Neural crest cell (in vitro differentiated cells): ENCODE measurements at regions not wholly inside any gene's neighbourhood (a gene's known extent, or its start where the extent isn't known, plus 50 kb on each side); places are given as distances from the start of the nearest gene placed in this dataset.

ENCODE experiments used
- DNase-seq: peaks from one replicate; pipeline ENCODE4 v3.0.0; 2021; ENCODE audit warnings: low read depth, mixed read lengths, low spot score
- H3K27ac Mint-ChIP-seq: one replicate; pipeline ENCODE4 v1.8.0; 2021; ENCODE audit warnings: mild to moderate bottlenecking, mixed read lengths; ENCODE audit not compliant: unreplicated experiment
- H3K27me3 Mint-ChIP-seq: 2 replicates; pipeline ENCODE4 v1.8.0; 2021; ENCODE audit warnings: low read depth, mild to moderate bottlenecking, mixed read lengths
- H3K36me3 Mint-ChIP-seq: 2 replicates; pipeline ENCODE4 v1.8.0; 2021; ENCODE audit warnings: low read depth, mild to moderate bottlenecking, mixed read lengths
- H3K4me1 Mint-ChIP-seq: 2 replicates; pipeline ENCODE4 v1.8.0; 2021; ENCODE audit warnings: mixed read lengths
- H3K4me3 Mint-ChIP-seq: one replicate; pipeline ENCODE4 v1.8.0; 2021; ENCODE audit warnings: mild to moderate bottlenecking, mixed read lengths
- H3K9me3 Mint-ChIP-seq: 2 replicates; pipeline ENCODE4 v1.8.0; 2021; ENCODE audit warnings: mixed read lengths
- TF ChIP-seq, protein P1 (sequence below): fragments of 200-600 bp; sonication (generic); conservative IDR thresholded peaks from 2 replicates; pipeline ENCODE4 v1.5.0; 2021; ENCODE audit warnings: antibody characterized with exemption, mild to moderate bottlenecking

DNA sequence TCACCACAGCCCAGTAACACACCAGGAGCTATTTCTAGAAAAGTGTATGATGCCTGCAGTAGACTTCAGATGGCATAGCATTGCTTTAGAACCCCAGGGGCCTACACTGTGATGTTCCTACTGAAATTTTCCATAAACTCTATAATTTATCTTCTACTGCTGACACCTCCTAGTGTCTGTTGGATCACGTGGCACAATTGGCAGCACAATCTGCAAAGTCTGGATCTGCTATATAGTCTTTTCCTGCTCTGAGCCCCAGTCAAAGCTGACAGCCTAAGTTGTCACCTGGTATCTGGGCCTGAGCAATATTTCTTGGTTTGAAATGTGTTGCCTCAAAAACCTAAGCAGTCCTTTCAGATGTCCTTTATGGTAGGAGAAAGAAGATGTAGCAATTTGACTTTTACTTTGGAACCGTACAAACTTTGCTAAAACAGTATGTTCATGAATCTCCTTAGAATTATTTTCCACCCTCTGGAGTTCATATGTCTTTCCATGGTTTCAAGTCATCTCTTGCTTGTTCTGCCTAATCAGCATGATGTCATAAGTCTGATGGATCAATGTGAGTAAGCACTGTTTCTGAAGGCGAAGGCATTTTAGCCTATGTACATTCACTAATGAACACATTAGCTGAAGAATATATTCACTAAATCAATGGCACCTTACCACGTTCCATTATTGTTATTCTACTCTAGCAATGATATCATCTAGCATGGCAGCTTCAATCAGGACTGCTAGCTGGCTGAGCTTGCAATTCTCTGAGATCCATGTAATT is 536.5 kb upstream of the NBEA start:
- H3K36me3 Mint-ChIP-seq: no peaks in the 10 kb centered on the region
- H3K4me1 Mint-ChIP-seq: no peaks in the 10 kb centered on the region

DNA sequence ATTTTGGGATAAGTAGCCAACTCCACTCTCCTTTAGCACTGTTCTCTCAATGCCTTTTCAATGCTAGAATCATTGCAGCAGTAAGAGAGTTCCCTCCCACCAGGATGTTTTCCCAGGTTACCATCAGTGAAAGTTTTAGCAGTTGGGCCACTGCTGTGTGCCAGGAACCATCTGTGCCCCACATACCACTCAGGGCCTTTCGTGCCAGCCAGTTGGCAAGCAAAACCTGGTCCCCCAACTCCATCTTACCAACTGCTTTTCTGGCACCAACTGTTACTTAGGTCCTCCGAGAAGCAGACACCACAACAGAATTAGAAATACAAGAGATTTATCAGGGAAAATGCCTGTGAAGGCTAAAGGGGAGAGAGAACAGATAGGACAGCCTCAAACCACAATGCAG is 533.4 kb upstream of the NBEA start:
- Mint-ChIP-seq H3K27me3 (no peaks in the 10 kb centered on the region), H3K9me3 (peaks cover 6% of the 10 kb centered on the region), H3K4me1 (no peaks in the 10 kb centered on the region), H3K36me3 (no peaks in the 10 kb centered on the region), H3K27ac (no peak overlapping the region), H3K4me3 (no peak overlapping the region)
- TF ChIP-seq, protein P1, sequence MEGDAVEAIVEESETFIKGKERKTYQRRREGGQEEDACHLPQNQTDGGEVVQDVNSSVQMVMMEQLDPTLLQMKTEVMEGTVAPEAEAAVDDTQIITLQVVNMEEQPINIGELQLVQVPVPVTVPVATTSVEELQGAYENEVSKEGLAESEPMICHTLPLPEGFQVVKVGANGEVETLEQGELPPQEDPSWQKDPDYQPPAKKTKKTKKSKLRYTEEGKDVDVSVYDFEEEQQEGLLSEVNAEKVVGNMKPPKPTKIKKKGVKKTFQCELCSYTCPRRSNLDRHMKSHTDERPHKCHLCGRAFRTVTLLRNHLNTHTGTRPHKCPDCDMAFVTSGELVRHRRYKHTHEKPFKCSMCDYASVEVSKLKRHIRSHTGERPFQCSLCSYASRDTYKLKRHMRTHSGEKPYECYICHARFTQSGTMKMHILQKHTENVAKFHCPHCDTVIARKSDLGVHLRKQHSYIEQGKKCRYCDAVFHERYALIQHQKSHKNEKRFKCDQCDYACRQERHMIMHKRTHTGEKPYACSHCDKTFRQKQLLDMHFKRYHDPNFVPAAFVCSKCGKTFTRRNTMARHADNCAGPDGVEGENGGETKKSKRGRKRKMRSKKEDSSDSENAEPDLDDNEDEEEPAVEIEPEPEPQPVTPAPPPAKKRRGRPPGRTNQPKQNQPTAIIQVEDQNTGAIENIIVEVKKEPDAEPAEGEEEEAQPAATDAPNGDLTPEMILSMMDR: no peak
- DNase-seq: no peak

More for the DNA sequence above, 536.5 kb upstream of the NBEA start:
- no peak for DNase-seq
- Mint-ChIP-seq H3K27ac (no peak overlapping the region), H3K4me3 (no peak overlapping the region), H3K27me3 (no peaks in the 10 kb centered on the region), H3K9me3 (peaks cover 6% of the 10 kb centered on the region)
- TF ChIP-seq, protein P1: no peak

DNA sequence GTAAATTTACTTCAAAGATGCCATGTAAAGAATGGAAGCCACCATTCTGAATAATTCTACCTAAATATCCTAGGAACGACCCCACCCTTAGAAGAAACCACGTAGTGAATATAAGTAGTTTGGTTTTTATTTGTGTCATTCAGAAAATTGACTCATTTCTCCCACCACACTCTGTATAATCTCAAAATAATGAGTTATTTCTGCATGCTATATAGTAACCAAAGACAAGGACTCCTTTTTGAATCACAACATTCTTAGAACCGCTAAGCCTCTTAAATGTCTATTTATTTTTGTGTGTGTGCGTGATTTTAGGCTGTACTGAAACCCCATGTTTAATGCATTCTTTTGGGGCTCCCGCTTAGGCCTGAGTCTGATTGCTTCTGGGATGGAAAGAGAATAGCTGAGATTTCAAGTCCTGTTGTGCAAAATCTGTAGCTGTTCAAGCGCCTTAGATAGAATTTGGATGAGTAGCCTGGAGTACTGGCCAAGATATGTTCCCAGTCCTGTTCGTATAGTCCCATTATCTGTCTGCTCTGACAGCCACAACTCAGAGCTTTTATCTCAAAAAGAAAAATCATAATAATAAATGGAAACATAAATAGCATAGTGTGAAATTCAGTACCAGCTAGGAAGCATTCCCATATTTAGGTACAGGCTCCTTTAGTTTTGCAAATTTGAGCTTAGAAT is 532.4 kb upstream of the NBEA start:
- peaks cover 14% of the 10 kb centered on the region for H3K9me3 Mint-ChIP-seq
- H3K4me1 Mint-ChIP-seq: no peaks in the 10 kb centered on the region
- H3K27ac Mint-ChIP-seq: no peak overlapping the region
- no peak for DNase-seq
- H3K36me3 Mint-ChIP-seq: no peaks in the 10 kb centered on the region
- TF ChIP-seq, protein P1: no peak
- no peaks in the 10 kb centered on the region for H3K27me3 Mint-ChIP-seq
- H3K4me3 Mint-ChIP-seq: no peak overlapping the region

DNA sequence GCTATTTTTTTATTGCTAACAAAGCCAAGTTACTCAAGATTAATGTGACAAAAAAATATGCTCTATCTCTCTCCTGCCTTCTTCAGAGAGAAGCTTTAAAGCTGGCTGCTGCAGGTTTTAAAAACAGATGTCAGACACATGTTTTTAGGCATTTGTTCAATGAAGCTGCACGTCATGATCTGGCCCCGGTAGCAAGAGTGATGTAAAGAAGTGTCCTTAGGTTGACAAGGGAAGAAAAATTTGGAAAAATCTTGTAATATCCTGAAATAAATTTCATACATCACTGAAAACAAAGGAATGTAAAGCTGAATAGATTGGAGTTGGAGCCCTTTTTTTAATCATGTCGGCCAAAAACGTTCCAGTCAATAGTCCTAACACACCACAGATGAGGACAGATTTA is 531.4 kb upstream of the NBEA start:
- H3K4me1 Mint-ChIP-seq: no peaks in the 10 kb centered on the region
- no peaks in the 10 kb centered on the region for H3K36me3 Mint-ChIP-seq
- H3K27me3 Mint-ChIP-seq: no peaks in the 10 kb centered on the region
- H3K4me3 Mint-ChIP-seq: no peak overlapping the region
- DNase-seq: no peak
- peaks cover 14% of the 10 kb centered on the region for H3K9me3 Mint-ChIP-seq
- no peak overlapping the region for H3K27ac Mint-ChIP-seq
- TF ChIP-seq, protein P1: no peak

DNA sequence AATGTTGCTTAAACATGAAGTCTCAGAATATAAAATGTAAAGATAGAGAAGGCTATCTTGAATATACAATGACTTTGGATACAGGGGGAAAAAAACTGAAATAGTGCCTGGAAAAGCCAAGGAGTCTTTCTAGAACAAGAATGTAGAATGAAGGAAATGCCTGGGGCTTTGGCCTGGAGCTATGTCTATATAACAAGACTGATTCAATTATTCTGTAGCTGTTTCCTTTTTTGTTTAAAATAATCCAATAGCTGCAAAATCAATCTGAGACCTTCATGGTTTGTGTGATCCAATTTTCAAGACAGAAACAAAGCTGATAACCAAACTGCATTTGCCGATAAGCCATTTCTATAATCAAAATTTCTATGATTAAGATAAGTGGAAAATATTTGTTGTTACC is 530.9 kb upstream of the NBEA start:
- no peaks in the 10 kb centered on the region for H3K36me3 Mint-ChIP-seq
- TF ChIP-seq, protein P1: no peak

More for the DNA sequence above, 530.9 kb upstream of the NBEA start:
- Mint-ChIP-seq H3K27me3 (no peaks in the 10 kb centered on the region), H3K9me3 (peaks cover 14% of the 10 kb centered on the region), H3K4me1 (no peaks in the 10 kb centered on the region), H3K27ac (no peak overlapping the region), H3K4me3 (no peak overlapping the region)
- DNase-seq: no peak
